NCI-H1092 (cell line): ENCODE measurements at regions not wholly inside any gene's neighbourhood (a gene's known extent, or its start where the extent isn't known, plus 50 kb on each side); places are given as distances from the start of the nearest gene placed in this dataset.
"Not testable (repeated sequence)": the region's sequence is repeated elsewhere in the genome, so short reads cannot be mapped to it uniquely, and the experiment has no call there.

Experiments used
- DNase-seq: peaks from one replicate; lab custom pipeline; 2025; lab: John Stamatoyannopoulos, UW

- no peak for DNase-seq
These were observed 283.5 kb downstream of the WDR11 start for GRCh38 chr10:121134711-121135110.

DNA sequence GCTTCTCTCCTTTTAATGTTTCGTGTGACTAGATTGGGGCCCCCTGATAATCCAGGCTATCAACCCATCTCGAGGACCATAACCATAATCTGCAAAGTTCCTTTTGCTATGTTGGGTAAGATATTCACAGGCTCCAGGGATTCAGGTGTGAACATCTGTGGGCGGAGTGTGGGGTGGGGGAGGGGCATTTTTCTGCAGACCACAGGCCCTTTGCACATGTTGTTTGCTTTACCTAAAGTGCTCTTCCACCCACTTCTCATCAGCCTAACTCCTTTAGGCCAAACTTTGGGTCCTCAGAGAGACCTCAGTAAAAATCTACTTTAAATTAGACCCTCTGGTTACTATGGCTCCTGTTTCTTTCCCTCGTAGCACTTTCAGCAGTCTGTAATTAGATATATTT is 284.4 kb downstream of the WDR11 start:
- no peak for DNase-seq

DNA sequence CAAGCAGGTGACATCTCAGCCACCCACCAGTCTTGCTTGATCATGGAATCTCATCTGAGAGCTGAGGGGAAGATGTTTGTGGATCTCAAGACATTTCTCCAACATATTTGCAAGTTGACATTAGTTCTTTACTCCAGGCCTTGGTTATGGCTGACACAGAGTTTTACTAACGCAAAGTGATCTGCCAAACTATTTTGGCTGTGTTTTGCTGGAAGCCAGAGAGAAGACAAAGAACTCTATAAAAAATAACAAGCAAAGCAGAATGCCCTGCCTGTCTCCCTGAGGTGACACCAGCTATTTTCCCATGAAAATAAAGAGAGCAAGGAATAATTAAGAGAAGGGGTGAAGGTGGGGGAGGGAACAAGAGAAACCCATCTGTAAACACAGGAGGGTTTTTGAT is 286.4 kb downstream of the WDR11 start:
- no peak for DNase-seq

GRCh38 chr10:121138112-121138860 is 287.1 kb downstream of the WDR11 start:
- no peak for DNase-seq

DNA sequence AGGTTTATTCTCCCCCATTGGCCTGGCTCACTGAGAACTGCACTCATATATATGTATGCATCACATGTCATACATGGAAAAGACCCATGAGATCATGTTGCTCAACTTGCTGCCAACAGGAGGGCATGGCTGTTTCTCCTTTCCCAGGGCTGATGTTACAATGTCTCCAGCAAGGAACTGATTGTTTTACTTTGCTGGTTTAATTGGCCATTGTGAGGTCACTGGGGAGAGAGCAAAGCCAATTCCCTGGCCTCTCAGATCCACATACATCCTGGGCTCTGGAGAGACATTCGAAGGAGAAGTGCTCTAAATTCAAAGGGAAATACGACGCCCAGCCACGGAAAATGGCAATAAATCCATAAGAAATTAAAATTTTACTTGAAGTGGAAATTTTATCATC is 287.8 kb downstream of the WDR11 start:
- DNase-seq, result no peak

- DNase-seq, result not testable (repeated sequence)
These were observed 294.7 kb downstream of the WDR11 start for GRCh38 chr10:121145802-121146395.

GRCh38 chr10:121148921-121149320 is 297.8 kb downstream of the WDR11 start:
- DNase-seq, result no peak

- no peak for DNase-seq
These were observed 300.9 kb downstream of the WDR11 start for GRCh38 chr10:121152033-121152432.

DNA sequence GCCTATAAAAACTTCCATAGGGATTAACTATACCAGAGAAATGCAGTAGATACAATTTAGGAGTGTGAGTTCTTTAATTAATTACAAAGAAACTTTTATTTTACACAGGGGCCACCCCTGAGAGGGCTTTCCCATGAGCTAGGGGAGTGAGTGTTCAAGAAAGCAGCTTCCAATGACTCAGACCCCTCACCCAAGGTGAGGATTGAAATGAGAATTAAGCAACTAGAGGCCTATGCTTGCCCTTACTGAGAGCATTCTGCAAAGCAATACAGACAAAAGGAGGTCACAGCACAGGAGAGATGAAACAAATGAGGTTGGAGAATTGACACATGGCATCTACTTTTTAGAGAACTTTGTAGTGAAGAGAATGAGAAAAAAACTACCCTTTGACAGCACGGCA is 301.8 kb downstream of the WDR11 start:
- DNase-seq, result no peak

GRCh38 chr10:121154310-121154709 is 303.1 kb downstream of the WDR11 start:
- no peak for DNase-seq

DNA sequence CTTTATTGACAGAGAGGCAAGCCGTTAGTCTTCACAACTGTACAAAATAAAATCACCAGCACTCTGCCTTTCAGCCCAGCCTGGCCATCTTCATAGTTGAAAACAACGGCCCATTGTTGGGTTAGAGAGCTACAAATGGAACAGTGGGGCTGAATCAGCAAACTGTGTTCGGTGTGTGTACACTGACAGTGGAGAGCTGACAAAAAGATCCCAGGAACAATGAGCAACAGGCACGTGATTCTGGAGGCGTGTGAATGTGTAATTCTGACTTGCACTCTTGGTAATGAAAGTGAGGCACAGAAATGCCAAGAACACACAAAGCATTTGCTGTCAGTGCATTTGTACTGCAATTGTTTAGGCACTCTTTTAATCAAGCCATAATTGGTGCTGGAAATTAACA is 303.7 kb downstream of the WDR11 start:
- DNase-seq, result no peak

DNA sequence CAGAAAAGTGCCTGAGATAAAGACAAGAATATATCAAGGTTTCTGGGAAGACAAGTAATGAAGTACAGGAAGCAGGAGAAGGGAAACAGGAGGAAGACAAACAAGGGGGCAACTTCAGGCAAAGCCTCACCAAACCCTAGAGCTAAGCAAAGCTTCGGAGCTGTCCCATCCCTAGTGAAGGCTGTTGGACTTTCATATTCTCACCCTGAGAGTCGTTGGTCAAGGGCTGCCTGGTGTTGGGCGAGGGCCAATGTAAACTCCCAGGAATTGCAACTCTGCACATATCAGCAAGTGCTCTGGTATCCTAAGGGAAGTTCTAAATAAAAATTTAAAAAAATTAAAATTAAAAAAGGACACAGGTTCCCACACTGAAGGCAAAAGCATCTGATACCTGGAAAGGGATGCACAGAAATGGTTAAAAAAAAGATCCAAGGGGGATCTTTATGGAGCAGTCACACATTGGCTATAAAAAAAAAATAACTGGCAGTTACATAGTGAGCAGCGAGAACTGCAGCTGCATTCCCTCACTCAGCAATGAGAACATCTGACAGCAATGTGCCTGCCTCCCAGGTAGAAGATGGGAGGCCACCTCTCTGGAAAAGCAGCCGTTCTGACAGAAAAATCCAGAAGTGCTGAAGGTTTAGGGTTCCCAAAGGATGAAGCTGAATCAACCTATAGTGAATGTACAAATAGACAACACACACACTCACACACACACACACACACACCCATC is 304.7 kb downstream of the WDR11 start:
- no peak for DNase-seq

- no peak for DNase-seq
These were observed 306.8 kb downstream of the WDR11 start for GRCh38 chr10:121157998-121158397.

DNA sequence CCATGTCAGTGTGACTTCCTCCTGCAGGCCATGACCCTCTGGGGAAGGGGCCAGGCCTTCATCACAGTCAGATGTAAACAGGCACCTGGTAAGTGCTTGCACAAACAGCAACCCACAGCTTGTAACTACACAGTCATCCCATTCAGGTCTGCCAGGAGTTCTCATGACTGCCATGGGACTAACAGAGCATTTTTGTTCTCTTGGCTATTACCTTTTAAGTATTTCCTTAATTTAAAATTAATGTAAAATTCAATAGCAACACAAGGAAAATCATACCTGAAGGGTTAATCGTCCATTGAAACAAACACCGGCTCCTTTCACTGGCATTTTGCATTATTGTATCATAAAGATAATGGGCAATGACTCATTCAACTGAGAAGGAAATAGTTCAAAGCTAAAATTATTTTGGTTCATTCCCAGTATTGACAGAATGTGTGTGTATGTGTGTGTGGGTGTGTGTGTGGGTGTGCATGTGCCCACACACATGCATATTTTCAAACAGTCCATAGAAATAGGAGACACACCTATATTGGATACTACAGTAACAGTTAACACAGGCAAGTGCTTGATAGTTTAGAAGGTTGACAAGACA is 307.9 kb downstream of the WDR11 start:
- no peak for DNase-seq

GRCh38 chr10:121159670-121160069 is 308.5 kb downstream of the WDR11 start:
- DNase-seq, result no peak

GRCh38 chr10:121165276-121165675 is 314.1 kb downstream of the WDR11 start:
- no peak for DNase-seq

DNA sequence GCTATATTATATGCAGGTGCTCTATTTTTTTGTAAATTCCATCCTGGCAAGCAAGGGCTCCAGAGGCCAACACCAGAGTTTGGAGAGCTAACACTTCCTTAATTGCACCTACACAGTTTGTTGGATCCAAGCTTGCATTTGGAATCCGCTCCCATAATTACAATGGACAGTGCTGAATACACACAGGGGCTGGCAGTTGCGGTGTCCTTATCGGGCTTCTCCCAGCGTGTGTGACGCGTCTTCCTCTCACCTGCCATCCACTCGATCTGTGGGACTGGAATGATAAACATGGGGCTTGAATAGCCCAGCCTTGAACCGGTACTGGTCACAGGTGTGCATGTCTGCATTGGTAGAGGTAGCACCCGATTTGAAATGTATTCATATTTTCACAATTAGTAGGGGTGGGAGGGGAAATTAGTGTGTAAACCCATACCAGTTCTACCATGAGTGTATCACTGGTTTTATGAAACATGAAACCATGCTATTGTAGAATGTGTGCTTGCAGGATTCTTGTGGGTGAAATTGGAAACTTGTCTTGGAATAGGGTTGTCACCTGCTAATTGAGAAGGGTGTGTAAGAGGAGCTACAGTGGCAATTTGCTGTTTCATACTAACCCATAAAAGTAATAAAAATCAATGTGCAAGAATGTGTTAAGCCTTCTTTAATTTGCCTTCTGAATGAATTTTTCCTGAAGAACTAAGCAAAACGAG is 316.5 kb downstream of the WDR11 start:
- DNase-seq, result no peak

GRCh38 chr10:121168545-121169216 is 317.5 kb downstream of the WDR11 start:
- DNase-seq, result peak; percentile 4

GRCh38 chr10:121169406-121169805 is 318.2 kb downstream of the WDR11 start:
- no peak for DNase-seq

GRCh38 chr10:121171825-121172787 is 320.9 kb downstream of the WDR11 start:
- no peak for DNase-seq
